Testis (tissue), 2 donors: ENCODE measurements at regions not wholly inside any gene's neighbourhood (a gene's known extent, or its start where the extent isn't known, plus 50 kb on each side); places are given as distances from the start of the nearest gene placed in this dataset.
"Not testable (repeated sequence)": the region's sequence is repeated elsewhere in the genome, so short reads cannot be mapped to it uniquely, and the experiment has no call there.

Experiments
- DNase-seq: peaks from one replicate; pipeline ENCODE4 v3.0.0-alpha.2; 2019
- H3K27ac ChIP-seq, 2 donors: fragments of 200-600 bp; sonication (generic); one replicate each; pipeline ENCODE4 v1.5.1; 2019
- H3K27me3 ChIP-seq: fragments of 200-600 bp; sonication (generic); one replicate; pipeline ENCODE4 v1.5.1; 2019
- H3K36me3 ChIP-seq: fragments of 200-600 bp; sonication (generic); one replicate; pipeline ENCODE4 v1.5.1; 2017; ENCODE audit warnings: low read depth; ENCODE audit errors: missing control alignments
- H3K4me1 ChIP-seq: fragments of 200-600 bp; sonication (generic); one replicate; pipeline ENCODE4 v1.5.1; 2019
- H3K4me3 ChIP-seq, 2 donors: fragments of 200-600 bp; sonication (generic); one replicate each; pipeline ENCODE4 v1.5.1; 2017 to 2019
- H3K9me3 ChIP-seq: fragments of 200-600 bp; sonication (generic); one replicate; pipeline ENCODE4 v1.5.1; 2017
- CTCF ChIP-seq, 3 experiments: fragments of 450-650 bp in 2 of 3; fragments of 200-600 bp in 1 of 3; sonication (generic) in 1 of 3; IDR thresholded peaks; one replicate each; pipeline ENCODE4 v1.5.1; 2016 to 2019; ENCODE audit warnings: antibody characterized with exemption in 3 of 3, mild to moderate bottlenecking in 2 of 3, moderate library complexity in 1 of 3
- POLR2A ChIP-seq: fragments of 450-650 bp; IDR thresholded peaks from one replicate; pipeline ENCODE4 v1.6.1; 2017; ENCODE audit warnings: antibody characterized with exemption, mild to moderate bottlenecking, moderate library complexity
- WGBS, 2 donors: methylation state at CpG; one replicate each; pipeline ENCODE4 v1.1.5; 2018; 5-methylcytosine and 5-hydroxymethylcytosine counted together
- intact Hi-C: fragments of 100-400 bp; cut with DNase I; formaldehyde crosslinking; loops from one replicate; pipeline ENCODE4 v1.15.1; 2023; ENCODE audit warnings: low total_unique reads

DNA sequence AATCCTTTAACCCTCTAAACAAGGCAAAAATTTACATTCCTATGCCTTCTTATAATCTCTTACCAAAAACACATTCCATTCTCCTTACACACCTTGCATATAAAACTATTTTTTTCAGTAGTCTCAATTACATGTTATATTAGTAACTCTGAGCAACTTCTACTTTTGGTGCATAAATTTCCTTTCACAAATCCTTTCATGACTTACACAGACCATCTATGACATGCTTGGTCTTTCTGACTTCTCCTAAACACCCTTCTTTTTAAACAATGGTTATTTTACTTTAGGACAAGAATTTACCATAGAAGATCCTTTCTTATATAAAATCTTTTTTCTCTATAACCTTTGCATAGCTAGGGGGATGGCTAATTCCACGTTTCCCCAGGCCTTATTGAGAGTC lies 208.0 kb upstream of the ARRDC3 start:
- DNase-seq, result no peak
- no peaks in the 10 kb centered on the region for H3K36me3 ChIP-seq
- TF ChIP-seq POLR2A, result no peak
- TF ChIP-seq CTCF (IDR thresholded peaks at IDR 0.05), result no peak

DNA sequence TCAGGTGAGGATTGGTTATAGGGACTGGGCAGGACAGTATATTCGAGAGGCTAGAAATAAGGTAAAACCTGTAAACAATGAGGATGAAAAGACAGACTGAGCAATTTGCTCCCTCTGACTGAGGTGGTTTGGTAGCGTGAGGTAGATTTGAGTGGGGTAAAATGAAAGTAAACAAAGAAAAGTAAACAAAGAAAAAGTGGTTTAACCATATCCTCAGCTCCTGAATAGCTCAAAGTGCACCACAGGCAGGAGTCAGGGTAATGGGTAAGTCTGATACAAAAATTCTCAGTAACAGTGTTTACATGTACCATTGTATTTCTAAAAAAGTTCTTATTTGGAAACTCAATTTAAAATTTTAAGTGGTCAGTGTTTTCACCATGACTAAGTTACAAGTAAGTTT lies 203.1 kb upstream of the ARRDC3 start:
- no peak overlapping the region for H3K4me3 ChIP-seq
- no peaks in the 10 kb centered on the region for H3K9me3 ChIP-seq
- H3K36me3 ChIP-seq, result no peaks in the 10 kb centered on the region
- H3K27me3 ChIP-seq, result no peaks in the 10 kb centered on the region
- no peak overlapping the region for H3K27ac ChIP-seq
- intact Hi-C loops, result no loop called here
- 88 to 91% methylated on average over 2 of the region's 2 CpGs for WGBS, 2 donors
- no peaks in the 10 kb centered on the region for H3K4me1 ChIP-seq
- DNase-seq, result no peak
- TF ChIP-seq CTCF (IDR thresholded peaks at IDR 0.05), result no peak
- TF ChIP-seq POLR2A, result no peak

More for the DNA sequence above, 208.0 kb upstream of the ARRDC3 start:
- no peaks in the 10 kb centered on the region for H3K9me3 ChIP-seq
- H3K4me3 ChIP-seq, result no peak overlapping the region
- no peaks in the 10 kb centered on the region for H3K27me3 ChIP-seq
- intact Hi-C loops, result no loop called here
- H3K4me1 ChIP-seq, result no peaks in the 10 kb centered on the region
- 50 to 65% methylated on average over 1 of the region's 1 CpG for WGBS, 2 donors
- no peak overlapping the region for H3K27ac ChIP-seq

DNA sequence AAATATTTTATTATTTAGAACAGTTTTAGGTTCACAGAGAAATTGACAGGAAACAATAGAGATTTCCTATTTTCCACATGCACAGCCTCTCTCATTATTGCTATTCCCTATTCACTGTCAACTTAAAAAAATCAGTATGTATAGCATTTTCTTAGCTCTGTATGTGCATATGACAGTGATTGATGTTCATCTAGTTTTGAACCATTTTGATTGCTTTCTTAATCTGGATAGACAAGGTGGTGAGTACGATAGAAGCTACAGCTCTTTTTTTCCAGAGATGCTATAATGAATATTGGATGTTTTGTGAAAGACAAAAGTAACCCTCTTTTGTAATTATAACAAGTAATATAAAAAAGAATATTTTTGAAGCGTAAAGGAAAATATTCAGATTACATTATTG lies 201.2 kb upstream of the ARRDC3 start:
- 89 to 92% methylated on average over 2 of the region's 2 CpGs for WGBS, 2 donors
- Histone ChIP-seq H3K4me1 (no peaks in the 10 kb centered on the region), H3K9me3 (no peaks in the 10 kb centered on the region), H3K36me3 (no peaks in the 10 kb centered on the region), H3K4me3 (no peak overlapping the region), H3K27ac (no peak overlapping the region), H3K27me3 (no peaks in the 10 kb centered on the region)
- intact Hi-C loops, result no loop called here
- no peak for TF ChIP-seq CTCF (IDR thresholded peaks at IDR 0.05)
- TF ChIP-seq POLR2A, result no peak
- no peak for DNase-seq

DNA sequence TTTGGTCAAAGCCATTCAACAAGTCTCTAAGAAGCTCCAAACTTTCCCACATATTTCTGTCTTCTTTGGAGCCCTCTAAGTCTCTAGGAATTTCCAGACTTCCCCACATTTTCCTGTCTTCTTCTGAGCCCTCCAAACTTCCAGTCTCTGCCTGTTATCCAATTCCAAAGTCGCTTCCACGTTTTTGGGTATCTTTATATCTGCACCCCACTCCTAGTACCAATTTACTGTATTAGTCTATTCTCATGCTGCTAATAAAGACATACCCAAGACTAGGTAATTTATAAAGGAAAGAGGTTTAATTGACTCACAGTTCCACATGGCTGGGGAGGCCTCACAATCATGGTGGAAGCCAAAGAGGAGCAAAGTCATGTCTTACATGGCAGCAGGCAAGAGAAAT lies 182.9 kb upstream of the ARRDC3 start:
- H3K27me3 ChIP-seq, intact Hi-C loops, DNase-seq, H3K4me3 ChIP-seq, H3K4me1 ChIP-seq, H3K27ac ChIP-seq, H3K9me3 ChIP-seq, H3K36me3 ChIP-seq: not testable (repeated sequence)
- WGBS, 2 donors, result 74 to 85% methylated on average over 2 of the region's 2 CpGs

- TF ChIP-seq POLR2A (no peak), CTCF (IDR thresholded peaks at IDR 0.05) (no peak)
These were observed 179.8 kb upstream of the ARRDC3 start for GRCh38 chr5:91562922-91563321.

More at GRCh38 chr5:91562922-91563321, 179.8 kb upstream of the ARRDC3 start:
- H3K27me3 ChIP-seq, result no peaks in the 10 kb centered on the region
- H3K36me3 ChIP-seq, result no peaks in the 10 kb centered on the region
- intact Hi-C loops, result no loop called here
- no peak overlapping the region for H3K27ac ChIP-seq
- 63 to 87% methylated on average over 3 of the region's 3 CpGs for WGBS, 2 donors
- no peaks in the 10 kb centered on the region for H3K4me1 ChIP-seq
- H3K4me3 ChIP-seq, result no peak overlapping the region
- DNase-seq, result no peak
- H3K9me3 ChIP-seq, result no peaks in the 10 kb centered on the region
